SK-N-SH treated with all-trans-retinoic acid at 6 μM for 48 hours (cell line): ENCODE measurements at regions not wholly inside any gene's neighbourhood (a gene's known extent, or its start where the extent isn't known, plus 50 kb on each side); places are given as distances from the start of the nearest gene placed in this dataset.

ENCODE experiments used
- ARNTL ChIP-seq: fragments of 450-650 bp; formaldehyde crosslinking; IDR thresholded peaks from 2 replicates; pipeline ENCODE4 v1.5.0; 2020; ENCODE audit warnings: low read depth, mild to moderate bottlenecking, moderate library complexity, borderline replicate concordance
- OSR1 ChIP-seq: fragments of 250-450 bp; sonication (Bioruptor Pico); IDR thresholded peaks from 2 replicates; pipeline ENCODE4 v1.8.0; 2022; ENCODE audit warnings: moderate library complexity, mild to moderate bottlenecking, inconsistent platforms
- RARB ChIP-seq: fragments of 250-450 bp; sonication (Bioruptor Pico); IDR thresholded peaks from 2 replicates; pipeline ENCODE4 v1.8.0; 2021; ENCODE audit warnings: mild to moderate bottlenecking, moderate library complexity
- TF ChIP-seq, protein P1 (sequence below): fragments of 250-450 bp; sonication (Bioruptor Pico); IDR thresholded peaks from 2 replicates; pipeline ENCODE4 v1.5.1; 2020; ENCODE audit warnings: low read depth, mild to moderate bottlenecking, moderate library complexity

DNA sequence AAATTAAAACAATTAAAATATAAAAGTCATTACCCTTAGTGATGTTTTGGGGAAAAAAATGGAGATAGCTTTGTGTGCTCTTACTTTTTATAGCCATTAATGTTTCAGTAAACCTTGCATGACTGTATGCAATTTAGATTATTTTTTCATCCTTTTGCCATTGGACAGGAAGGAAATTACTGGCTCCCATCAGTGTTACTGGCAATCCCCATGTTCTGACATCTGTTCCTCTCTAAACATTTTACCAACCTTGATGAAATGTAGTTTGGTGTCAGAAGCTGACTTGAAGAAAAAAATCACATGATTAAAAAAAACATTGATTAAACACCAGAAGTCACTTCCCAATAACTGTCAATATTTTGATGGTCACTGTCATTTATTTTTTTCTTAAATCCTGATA, 52.3 kb upstream of the ZNF536 start:
- TF ChIP-seq, protein P1, sequence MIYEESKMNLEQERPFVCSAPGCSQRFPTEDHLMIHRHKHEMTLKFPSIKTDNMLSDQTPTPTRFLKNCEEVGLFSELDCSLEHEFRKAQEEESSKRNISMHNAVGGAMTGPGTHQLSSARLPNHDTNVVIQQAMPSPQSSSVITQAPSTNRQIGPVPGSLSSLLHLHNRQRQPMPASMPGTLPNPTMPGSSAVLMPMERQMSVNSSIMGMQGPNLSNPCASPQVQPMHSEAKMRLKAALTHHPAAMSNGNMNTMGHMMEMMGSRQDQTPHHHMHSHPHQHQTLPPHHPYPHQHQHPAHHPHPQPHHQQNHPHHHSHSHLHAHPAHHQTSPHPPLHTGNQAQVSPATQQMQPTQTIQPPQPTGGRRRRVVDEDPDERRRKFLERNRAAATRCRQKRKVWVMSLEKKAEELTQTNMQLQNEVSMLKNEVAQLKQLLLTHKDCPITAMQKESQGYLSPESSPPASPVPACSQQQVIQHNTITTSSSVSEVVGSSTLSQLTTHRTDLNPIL = no peak
- no peak for TF ChIP-seq ARNTL (CRISPR knock-in tag)
- TF ChIP-seq RARB (CRISPR knock-in tag) = no peak
- no peak for TF ChIP-seq OSR1 (CRISPR knock-in tag)
